ENCODE measurements at regions not wholly inside any gene's neighbourhood (a gene's known extent, or its start where the extent isn't known, plus 50 kb on each side); places are given as distances from the start of the nearest gene placed in this dataset.

- TF ChIP-seq ZNF331 (CRISPR knock-in tag; IDR thresholded peaks at IDR 0.05; ENCODE audit: low read depth), result no peak
- TF ChIP-seq CREB1 (CRISPR knock-in tag; IDR thresholded peaks at IDR 0.05; ENCODE audit: low read depth), result no peak
- no peak for TF ChIP-seq NANOG (IDR thresholded peaks at IDR 0.05; ENCODE audit: borderline replicate concordance)
- TF ChIP-seq STAT1 (IDR thresholded peaks at IDR 0.05; ENCODE audit: unreplicated experiment), result no peak
- no peak for TF ChIP-seq REST (IDR thresholded peaks at IDR 0.05; ENCODE audit: unreplicated experiment)
- no peak for TF ChIP-seq ZNF114 (CRISPR knock-in tag; IDR thresholded peaks at IDR 0.05)
- no peak for TF ChIP-seq POLR2AphosphoS5 (IDR thresholded peaks at IDR 0.05; ENCODE audit: low read depth)
- TF ChIP-seq EZH2 (IDR thresholded peaks at IDR 0.05; ENCODE audit: low read depth, unreplicated experiment), result no peak
- no peak for TF ChIP-seq JUNB (IDR thresholded peaks at IDR 0.05; ENCODE audit: unreplicated experiment)
- TF ChIP-seq, protein P1, sequence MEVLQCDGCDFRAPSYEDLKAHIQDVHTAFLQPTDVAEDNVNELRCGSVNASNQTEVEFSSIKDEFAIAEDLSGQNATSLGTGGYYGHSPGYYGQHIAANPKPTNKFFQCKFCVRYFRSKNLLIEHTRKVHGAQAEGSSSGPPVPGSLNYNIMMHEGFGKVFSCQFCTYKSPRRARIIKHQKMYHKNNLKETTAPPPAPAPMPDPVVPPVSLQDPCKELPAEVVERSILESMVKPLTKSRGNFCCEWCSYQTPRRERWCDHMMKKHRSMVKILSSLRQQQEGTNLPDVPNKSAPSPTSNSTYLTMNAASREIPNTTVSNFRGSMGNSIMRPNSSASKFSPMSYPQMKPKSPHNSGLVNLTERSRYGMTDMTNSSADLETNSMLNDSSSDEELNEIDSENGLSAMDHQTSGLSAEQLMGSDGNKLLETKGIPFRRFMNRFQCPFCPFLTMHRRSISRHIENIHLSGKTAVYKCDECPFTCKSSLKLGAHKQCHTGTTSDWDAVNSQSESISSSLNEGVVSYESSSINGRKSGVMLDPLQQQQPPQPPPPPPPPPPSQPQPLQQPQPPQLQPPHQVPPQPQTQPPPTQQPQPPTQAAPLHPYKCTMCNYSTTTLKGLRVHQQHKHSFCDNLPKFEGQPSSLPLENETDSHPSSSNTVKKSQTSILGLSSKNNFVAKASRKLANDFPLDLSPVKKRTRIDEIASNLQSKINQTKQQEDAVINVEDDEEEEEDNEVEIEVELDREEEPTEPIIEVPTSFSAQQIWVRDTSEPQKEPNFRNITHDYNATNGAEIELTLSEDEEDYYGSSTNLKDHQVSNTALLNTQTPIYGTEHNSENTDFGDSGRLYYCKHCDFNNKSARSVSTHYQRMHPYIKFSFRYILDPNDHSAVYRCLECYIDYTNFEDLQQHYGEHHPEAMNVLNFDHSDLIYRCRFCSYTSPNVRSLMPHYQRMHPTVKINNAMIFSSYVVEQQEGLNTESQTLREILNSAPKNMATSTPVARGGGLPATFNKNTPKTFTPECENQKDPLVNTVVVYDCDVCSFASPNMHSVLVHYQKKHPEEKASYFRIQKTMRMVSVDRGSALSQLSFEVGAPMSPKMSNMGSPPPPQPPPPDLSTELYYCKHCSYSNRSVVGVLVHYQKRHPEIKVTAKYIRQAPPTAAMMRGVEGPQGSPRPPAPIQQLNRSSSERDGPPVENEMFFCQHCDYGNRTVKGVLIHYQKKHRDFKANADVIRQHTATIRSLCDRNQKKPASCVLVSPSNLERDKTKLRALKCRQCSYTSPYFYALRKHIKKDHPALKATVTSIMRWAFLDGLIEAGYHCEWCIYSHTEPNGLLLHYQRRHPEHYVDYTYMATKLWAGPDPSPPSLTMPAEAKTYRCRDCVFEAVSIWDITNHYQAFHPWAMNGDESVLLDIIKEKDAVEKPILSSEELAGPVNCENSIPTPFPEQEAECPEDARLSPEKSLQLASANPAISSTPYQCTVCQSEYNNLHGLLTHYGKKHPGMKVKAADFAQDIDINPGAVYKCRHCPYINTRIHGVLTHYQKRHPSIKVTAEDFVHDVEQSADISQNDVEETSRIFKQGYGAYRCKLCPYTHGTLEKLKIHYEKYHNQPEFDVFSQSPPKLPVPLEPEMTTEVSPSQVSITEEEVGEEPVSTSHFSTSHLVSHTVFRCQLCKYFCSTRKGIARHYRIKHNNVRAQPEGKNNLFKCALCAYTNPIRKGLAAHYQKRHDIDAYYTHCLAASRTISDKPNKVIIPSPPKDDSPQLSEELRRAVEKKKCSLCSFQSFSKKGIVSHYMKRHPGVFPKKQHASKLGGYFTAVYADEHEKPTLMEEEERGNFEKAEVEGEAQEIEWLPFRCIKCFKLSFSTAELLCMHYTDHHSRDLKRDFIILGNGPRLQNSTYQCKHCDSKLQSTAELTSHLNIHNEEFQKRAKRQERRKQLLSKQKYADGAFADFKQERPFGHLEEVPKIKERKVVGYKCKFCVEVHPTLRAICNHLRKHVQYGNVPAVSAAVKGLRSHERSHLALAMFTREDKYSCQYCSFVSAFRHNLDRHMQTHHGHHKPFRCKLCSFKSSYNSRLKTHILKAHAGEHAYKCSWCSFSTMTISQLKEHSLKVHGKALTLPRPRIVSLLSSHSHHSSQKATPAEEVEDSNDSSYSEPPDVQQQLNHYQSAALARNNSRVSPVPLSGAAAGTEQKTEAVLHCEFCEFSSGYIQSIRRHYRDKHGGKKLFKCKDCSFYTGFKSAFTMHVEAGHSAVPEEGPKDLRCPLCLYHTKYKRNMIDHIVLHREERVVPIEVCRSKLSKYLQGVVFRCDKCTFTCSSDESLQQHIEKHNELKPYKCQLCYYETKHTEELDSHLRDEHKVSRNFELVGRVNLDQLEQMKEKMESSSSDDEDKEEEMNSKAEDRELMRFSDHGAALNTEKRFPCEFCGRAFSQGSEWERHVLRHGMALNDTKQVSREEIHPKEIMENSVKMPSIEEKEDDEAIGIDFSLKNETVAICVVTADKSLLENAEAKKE (CRISPR knock-in tag; IDR thresholded peaks at IDR 0.05), result no peak
- TF ChIP-seq, protein P2, sequence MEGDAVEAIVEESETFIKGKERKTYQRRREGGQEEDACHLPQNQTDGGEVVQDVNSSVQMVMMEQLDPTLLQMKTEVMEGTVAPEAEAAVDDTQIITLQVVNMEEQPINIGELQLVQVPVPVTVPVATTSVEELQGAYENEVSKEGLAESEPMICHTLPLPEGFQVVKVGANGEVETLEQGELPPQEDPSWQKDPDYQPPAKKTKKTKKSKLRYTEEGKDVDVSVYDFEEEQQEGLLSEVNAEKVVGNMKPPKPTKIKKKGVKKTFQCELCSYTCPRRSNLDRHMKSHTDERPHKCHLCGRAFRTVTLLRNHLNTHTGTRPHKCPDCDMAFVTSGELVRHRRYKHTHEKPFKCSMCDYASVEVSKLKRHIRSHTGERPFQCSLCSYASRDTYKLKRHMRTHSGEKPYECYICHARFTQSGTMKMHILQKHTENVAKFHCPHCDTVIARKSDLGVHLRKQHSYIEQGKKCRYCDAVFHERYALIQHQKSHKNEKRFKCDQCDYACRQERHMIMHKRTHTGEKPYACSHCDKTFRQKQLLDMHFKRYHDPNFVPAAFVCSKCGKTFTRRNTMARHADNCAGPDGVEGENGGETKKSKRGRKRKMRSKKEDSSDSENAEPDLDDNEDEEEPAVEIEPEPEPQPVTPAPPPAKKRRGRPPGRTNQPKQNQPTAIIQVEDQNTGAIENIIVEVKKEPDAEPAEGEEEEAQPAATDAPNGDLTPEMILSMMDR (conservative IDR thresholded peaks at IDR 0.05; ENCODE audit: low read depth in 2 of 2), result no peak
- peak; percentile 21 for DNase-seq (ENCODE audit: low spot score)
- Histone ChIP-seq H3K9me2 (ENCODE audit: insufficient read depth) (no peaks in the 10 kb centered on the region), H4K20me1 (replicated peaks; ENCODE audit: insufficient read depth) (no peaks in the 10 kb centered on the region), H3K27ac (ENCODE audit: low read depth) (no peak overlapping the region), H3K4me2 (no peak overlapping the region; the same call in 1 of the 2 replicates), H3K4me3 (no peak overlapping the region), H3K79me2 (replicated peaks; ENCODE audit: insufficient read depth) (no peaks in the 10 kb centered on the region), H3K4me1 (ENCODE audit: insufficient read depth) (peaks cover 4% of the 10 kb centered on the region; the same call in 1 of the 2 replicates), H3K36me3 (ENCODE audit: insufficient read depth) (no peaks in the 10 kb centered on the region), H3F3A (replicated peaks; ENCODE audit: low read depth) (no peaks in the 10 kb centered on the region), H2AFZ (no peak overlapping the region), H3K27me3 (ENCODE audit: insufficient read depth) (no peaks in the 10 kb centered on the region)
- H3K9me3 Mint-ChIP-seq, result no peaks in the 10 kb centered on the region
- no peaks in the 10 kb centered on the region for H3K27me3 Mint-ChIP-seq (ENCODE audit: insufficient read depth, low read depth, poor library complexity)
- H3K4me3 Mint-ChIP-seq, result no peak overlapping the region
- H3K36me3 Mint-ChIP-seq (ENCODE audit: low read depth), result no peaks in the 10 kb centered on the region
- no peak overlapping the region for H3K27ac Mint-ChIP-seq
- ATAC-seq, result no peak; the same call in 2 of the 3 replicates
- H3K4me1 Mint-ChIP-seq, result peaks cover 7% of the 10 kb centered on the region
Observed at GRCh38 chr4:100060765-100061416, 110.8 kb upstream of the H2AZ1 start.

Data from GM23338 (cell line).